Activated T-cell treated with anti-CD3 and anti-CD28 coated beads, Interleukin-2, amount 50 U/mL, for 4 hours (primary cell): ENCODE measurements at regions not wholly inside any gene's neighbourhood (a gene's known extent, or its start where the extent isn't known, plus 50 kb on each side); places are given as distances from the start of the nearest gene placed in this dataset.

ENCODE experiments used
- ATAC-seq, 2 donors: fragments of 200-7000 bp; cut with Tn5 transposase; one replicate each; pipeline ENCODE4 v1.10.0; 2021
- DNase-seq: peaks from one replicate; pipeline ENCODE4 v3.0.0-alpha.2; 2020
- H3K27me3 Mint-ChIP-seq: one replicate; pipeline ENCODE4 v1.8.0; 2021; ENCODE audit warnings: low read depth, mixed read lengths
- H3K36me3 Mint-ChIP-seq: one replicate; pipeline ENCODE4 v1.8.0; 2022; ENCODE audit warnings: mixed read lengths; ENCODE audit not compliant: insufficient read depth
- H3K4me1 Mint-ChIP-seq: one replicate; pipeline ENCODE4 v1.8.0; 2021; ENCODE audit warnings: low read depth, mixed read lengths
- H3K4me3 Mint-ChIP-seq: one replicate; pipeline ENCODE4 v1.8.0; 2021; ENCODE audit warnings: mild to moderate bottlenecking, moderate library complexity, mixed read lengths
- H3K9me3 Mint-ChIP-seq: one replicate; pipeline ENCODE4 v1.8.0; 2021; ENCODE audit warnings: mixed read lengths

GRCh38 chr12:41856228-41856627 is 288.4 kb downstream of the GXYLT1 start:
- no peaks in the 10 kb centered on the region for H3K36me3 Mint-ChIP-seq
- H3K4me1 Mint-ChIP-seq: no peaks in the 10 kb centered on the region
- ATAC-seq: no peak
- H3K4me3 Mint-ChIP-seq: no peak overlapping the region
- H3K27me3 Mint-ChIP-seq: peaks cover 4% of the 10 kb centered on the region
- H3K9me3 Mint-ChIP-seq: no peaks in the 10 kb centered on the region
- no peak for DNase-seq

- no peak for ATAC-seq
- peaks cover 4% of the 10 kb centered on the region for H3K27me3 Mint-ChIP-seq
- H3K4me3 Mint-ChIP-seq: no peak overlapping the region
- no peaks in the 10 kb centered on the region for H3K4me1 Mint-ChIP-seq
- H3K36me3 Mint-ChIP-seq: no peaks in the 10 kb centered on the region
- H3K9me3 Mint-ChIP-seq: no peaks in the 10 kb centered on the region
- no peak for DNase-seq
These were observed 294.6 kb downstream of the GXYLT1 start for GRCh38 chr12:41850046-41850445.

GRCh38 chr12:41846718-41847117 is 298.0 kb downstream of the GXYLT1 start:
- no peak for ATAC-seq
- no peak for DNase-seq
- Mint-ChIP-seq H3K4me1 (no peaks in the 10 kb centered on the region), H3K4me3 (no peak overlapping the region), H3K27me3 (peaks cover 4% of the 10 kb centered on the region), H3K36me3 (no peaks in the 10 kb centered on the region), H3K9me3 (no peaks in the 10 kb centered on the region)

DNA sequence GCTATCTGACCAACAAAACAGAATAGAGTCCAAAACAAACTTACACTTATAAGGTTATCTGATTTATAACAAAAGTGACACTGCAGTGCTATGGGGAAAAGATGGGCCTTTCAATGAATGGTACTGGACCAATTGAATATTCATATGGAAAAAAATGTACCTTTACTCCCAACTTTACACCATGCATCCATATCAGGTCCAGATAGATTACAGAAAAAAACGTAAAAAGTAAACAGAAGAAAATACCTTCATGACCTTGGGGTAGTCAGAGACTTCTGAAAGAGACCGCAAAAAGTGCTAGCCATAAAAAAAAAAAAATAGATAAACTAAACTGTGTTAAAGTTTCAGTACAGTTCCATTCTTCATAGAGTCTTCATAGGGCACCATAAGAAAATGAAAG is 308.3 kb downstream of the GXYLT1 start:
- no peak for DNase-seq
- Mint-ChIP-seq H3K36me3 (no peaks in the 10 kb centered on the region), H3K4me3 (no peak overlapping the region), H3K9me3 (no peaks in the 10 kb centered on the region), H3K4me1 (no peaks in the 10 kb centered on the region), H3K27me3 (peaks cover 2% of the 10 kb centered on the region)
- ATAC-seq: no peak

DNA sequence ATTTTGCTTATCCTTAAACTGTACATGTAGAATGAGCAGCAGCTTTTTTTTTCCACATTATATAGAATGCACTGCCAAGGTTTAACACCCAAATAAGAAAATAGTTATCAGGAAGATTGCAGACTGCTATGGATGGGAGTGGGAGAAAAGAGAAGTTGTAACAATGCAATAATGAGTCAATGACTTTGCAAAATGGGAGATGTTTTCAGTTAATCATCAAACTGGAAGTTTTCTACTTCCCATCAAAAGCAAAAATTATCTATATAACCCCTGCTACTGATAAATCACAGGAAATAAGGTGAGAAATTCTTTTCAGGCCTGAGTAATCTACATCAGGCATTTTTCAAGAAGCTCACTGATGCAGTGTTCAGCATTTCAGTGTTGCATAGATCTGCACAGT is 309.1 kb downstream of the GXYLT1 start:
- Mint-ChIP-seq H3K4me3 (no peak overlapping the region), H3K36me3 (no peaks in the 10 kb centered on the region), H3K27me3 (peaks cover 2% of the 10 kb centered on the region), H3K9me3 (no peaks in the 10 kb centered on the region), H3K4me1 (no peaks in the 10 kb centered on the region)
- ATAC-seq: no peak
- no peak for DNase-seq

DNA sequence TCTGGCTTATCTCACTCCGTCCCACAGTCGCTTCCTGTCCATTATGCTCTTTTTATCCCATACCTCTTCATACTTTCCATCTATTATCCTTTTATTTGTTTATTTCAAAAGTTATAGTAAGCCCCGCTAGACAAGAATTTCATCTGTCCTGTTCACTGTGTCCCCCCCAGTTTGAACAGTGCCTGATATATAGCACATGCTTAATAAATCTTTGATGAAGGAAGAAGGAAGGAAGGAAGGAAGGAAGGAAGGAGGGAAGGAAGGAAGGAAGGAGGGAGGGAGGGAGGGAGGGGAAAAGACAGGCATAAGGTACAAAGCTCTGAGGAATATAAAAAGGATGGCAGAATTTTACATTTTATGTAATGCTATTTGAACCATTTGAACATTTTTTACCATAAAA is 324.7 kb downstream of the GXYLT1 start:
- H3K27me3 Mint-ChIP-seq: no peaks in the 10 kb centered on the region
- no peak for ATAC-seq
- H3K36me3 Mint-ChIP-seq: no peaks in the 10 kb centered on the region
- H3K4me1 Mint-ChIP-seq: no peaks in the 10 kb centered on the region
- H3K4me3 Mint-ChIP-seq: no peak overlapping the region
- no peak for DNase-seq
- no peaks in the 10 kb centered on the region for H3K9me3 Mint-ChIP-seq

DNA sequence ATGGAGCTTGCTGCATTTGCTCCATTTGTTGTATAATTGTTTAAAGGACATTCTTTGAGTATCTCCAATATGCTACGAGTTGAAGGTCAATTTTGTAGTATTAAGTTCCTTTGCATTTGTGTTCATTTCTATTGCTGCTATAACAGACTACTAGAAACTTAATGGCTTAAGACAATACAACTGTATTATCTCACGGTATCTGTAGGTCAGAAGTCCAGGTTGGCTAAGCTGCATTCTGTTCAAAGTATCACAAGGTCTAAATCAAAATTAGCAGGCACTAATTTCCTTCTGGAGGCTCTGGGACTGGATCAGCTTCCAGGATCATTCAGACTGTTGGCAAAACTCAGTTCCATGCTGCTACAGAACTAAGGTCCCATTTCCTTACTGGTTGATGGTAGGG is 340.6 kb downstream of the GXYLT1 start:
- ATAC-seq (no peak), DNase-seq (no peak)
- no peaks in the 10 kb centered on the region for H3K36me3 Mint-ChIP-seq
- H3K9me3 Mint-ChIP-seq: no peaks in the 10 kb centered on the region
- H3K4me1 Mint-ChIP-seq: no peaks in the 10 kb centered on the region
- H3K4me3 Mint-ChIP-seq: no peak overlapping the region
- H3K27me3 Mint-ChIP-seq: peaks cover 2% of the 10 kb centered on the region

- H3K4me1 Mint-ChIP-seq: no peaks in the 10 kb centered on the region
- ATAC-seq: no peak
- H3K36me3 Mint-ChIP-seq: no peaks in the 10 kb centered on the region
- DNase-seq: no peak
- no peaks in the 10 kb centered on the region for H3K9me3 Mint-ChIP-seq
- H3K4me3 Mint-ChIP-seq: no peak overlapping the region
- peaks cover 2% of the 10 kb centered on the region for H3K27me3 Mint-ChIP-seq
These were observed 341.9 kb downstream of the GXYLT1 start for GRCh38 chr12:41802803-41803202.

GRCh38 chr12:41801261-41801660 is 343.4 kb downstream of the GXYLT1 start:
- ATAC-seq: no peak
- H3K4me1 Mint-ChIP-seq: no peaks in the 10 kb centered on the region

GRCh38 chr12:41799671-41800070 is 345.0 kb downstream of the GXYLT1 start:
- H3K4me1 Mint-ChIP-seq: no peaks in the 10 kb centered on the region
- no peaks in the 10 kb centered on the region for H3K36me3 Mint-ChIP-seq
- no peaks in the 10 kb centered on the region for H3K9me3 Mint-ChIP-seq
- DNase-seq: no peak
- ATAC-seq: no peak
- H3K4me3 Mint-ChIP-seq: no peak overlapping the region
- peaks cover 2% of the 10 kb centered on the region for H3K27me3 Mint-ChIP-seq

More at GRCh38 chr12:41801261-41801660, 343.4 kb downstream of the GXYLT1 start:
- H3K36me3 Mint-ChIP-seq: no peaks in the 10 kb centered on the region
- H3K4me3 Mint-ChIP-seq: no peak overlapping the region
- no peaks in the 10 kb centered on the region for H3K9me3 Mint-ChIP-seq
- H3K27me3 Mint-ChIP-seq: peaks cover 2% of the 10 kb centered on the region
- no peak for DNase-seq

DNA sequence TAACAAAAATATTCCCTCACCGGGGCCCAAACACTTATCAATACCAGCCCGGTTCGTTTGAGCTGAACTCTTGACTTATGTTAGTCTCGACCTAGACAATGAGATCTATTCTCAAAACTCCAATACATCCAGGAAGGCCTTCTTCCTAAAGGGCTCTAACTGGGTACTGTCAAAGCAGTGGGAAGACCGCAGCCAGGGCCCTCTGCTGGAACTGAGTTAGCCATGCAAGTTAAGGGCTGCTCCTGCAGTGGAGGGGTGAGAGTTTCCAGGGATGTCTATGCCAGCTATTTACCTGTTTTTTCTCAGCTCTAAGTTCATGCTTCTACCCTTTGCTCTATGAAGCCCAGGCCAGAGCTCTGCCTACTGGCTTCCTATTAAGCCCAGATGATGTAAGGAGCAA is 348.8 kb downstream of the GXYLT1 start:
- H3K9me3 Mint-ChIP-seq: peaks cover 10% of the 10 kb centered on the region
- no peaks in the 10 kb centered on the region for H3K4me1 Mint-ChIP-seq
- H3K36me3 Mint-ChIP-seq: no peaks in the 10 kb centered on the region
- no peak for DNase-seq
- no peak for ATAC-seq
- peaks cover 2% of the 10 kb centered on the region for H3K27me3 Mint-ChIP-seq
- no peak overlapping the region for H3K4me3 Mint-ChIP-seq

- Mint-ChIP-seq H3K4me1 (no peaks in the 10 kb centered on the region), H3K27me3 (no peaks in the 10 kb centered on the region), H3K4me3 (no peak overlapping the region), H3K9me3 (peaks cover 14% of the 10 kb centered on the region), H3K36me3 (no peaks in the 10 kb centered on the region)
- DNase-seq (no peak), ATAC-seq (no peak)
These were observed 349.5 kb downstream of the GXYLT1 start for GRCh38 chr12:41795051-41795600.

GRCh38 chr12:41794336-41794735 is 350.3 kb downstream of the GXYLT1 start:
- H3K4me1 Mint-ChIP-seq: no peaks in the 10 kb centered on the region
- H3K36me3 Mint-ChIP-seq: no peaks in the 10 kb centered on the region
- H3K27me3 Mint-ChIP-seq: no peaks in the 10 kb centered on the region
- ATAC-seq (no peak), DNase-seq (no peak)
- H3K9me3 Mint-ChIP-seq: peaks cover 14% of the 10 kb centered on the region
- H3K4me3 Mint-ChIP-seq: no peak overlapping the region

GRCh38 chr12:41784957-41785356 is 359.7 kb downstream of the GXYLT1 start:
- no peaks in the 10 kb centered on the region for H3K36me3 Mint-ChIP-seq
- H3K9me3 Mint-ChIP-seq: no peaks in the 10 kb centered on the region
- H3K4me3 Mint-ChIP-seq: no peak overlapping the region
- H3K27me3 Mint-ChIP-seq: peaks cover 2% of the 10 kb centered on the region
- ATAC-seq (no peak), DNase-seq (no peak)
- no peaks in the 10 kb centered on the region for H3K4me1 Mint-ChIP-seq

DNA sequence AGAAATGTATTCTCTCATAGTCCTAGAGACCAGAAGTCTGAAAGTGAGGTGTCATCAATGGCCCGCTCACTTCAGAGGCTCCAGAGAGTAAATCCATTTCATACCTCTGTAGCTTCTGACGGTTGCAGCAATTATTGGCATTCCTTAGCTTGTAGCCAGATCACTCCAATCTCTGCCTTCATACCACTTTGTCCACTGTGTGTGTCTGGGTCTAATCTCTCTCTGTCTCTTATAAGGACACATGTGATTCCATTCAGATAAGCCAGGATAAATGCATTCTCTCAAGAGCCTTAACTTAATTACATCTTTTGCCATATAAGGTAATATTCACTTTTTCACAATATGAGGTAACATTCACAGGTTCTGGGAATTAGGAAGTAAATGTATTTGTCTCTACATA is 365.7 kb downstream of the GXYLT1 start:
- H3K36me3 Mint-ChIP-seq: no peaks in the 10 kb centered on the region
- no peaks in the 10 kb centered on the region for H3K4me1 Mint-ChIP-seq
- H3K9me3 Mint-ChIP-seq: no peaks in the 10 kb centered on the region
- no peaks in the 10 kb centered on the region for H3K27me3 Mint-ChIP-seq
- DNase-seq (no peak), ATAC-seq (no peak)
- no peak overlapping the region for H3K4me3 Mint-ChIP-seq
